HG03175 (cell line): ENCODE measurements at regions not wholly inside any gene's neighbourhood (a gene's known extent, or its start where the extent isn't known, plus 50 kb on each side); places are given as distances from the start of the nearest gene placed in this dataset.

Experiments used
- ATAC-seq: cut with Tn5 transposase; IDR thresholded peaks from one replicate; pipeline ENCODE4 v1.9.1; 2021; ENCODE audit warnings: mild to moderate bottlenecking, moderate library complexity; ENCODE audit not compliant: unreplicated experiment

- ATAC-seq, result no peak
Observed at GRCh38 chr9:89744255-89744648, 139.4 kb downstream of the GADD45G start.

- no peak for ATAC-seq
Observed at GRCh38 chr9:89744730-89745129, 139.9 kb downstream of the GADD45G start.

GRCh38 chr9:89745601-89746376 is 141.0 kb downstream of the GADD45G start:
- no peak for ATAC-seq

GRCh38 chr9:89746385-89747116 is 141.7 kb downstream of the GADD45G start:
- no peak for ATAC-seq

GRCh38 chr9:89747596-89747995 is 142.8 kb downstream of the GADD45G start:
- no peak for ATAC-seq

GRCh38 chr9:89748021-89748670 is 143.3 kb downstream of the GADD45G start:
- ATAC-seq, result no peak

- no peak for ATAC-seq
Observed at GRCh38 chr9:89748831-89749499, 144.2 kb downstream of the GADD45G start.

GRCh38 chr9:89749500-89750116 is 144.8 kb downstream of the GADD45G start:
- ATAC-seq, result no peak

GRCh38 chr9:89750117-89750791 is 145.4 kb downstream of the GADD45G start:
- ATAC-seq, result no peak

- no peak for ATAC-seq
Observed at GRCh38 chr9:89751079-89751825, 146.4 kb downstream of the GADD45G start.

- ATAC-seq, result no peak
Observed at GRCh38 chr9:89752154-89752553, 147.3 kb downstream of the GADD45G start.

- no peak for ATAC-seq
Observed at GRCh38 chr9:89753472-89754055, 148.8 kb downstream of the GADD45G start.

- no peak for ATAC-seq
Observed at GRCh38 chr9:89754193-89754592, 149.4 kb downstream of the GADD45G start.

GRCh38 chr9:89755821-89756220 is 151.0 kb downstream of the GADD45G start:
- no peak for ATAC-seq

- no peak for ATAC-seq
Observed at GRCh38 chr9:89756891-89757537, 152.2 kb downstream of the GADD45G start.

GRCh38 chr9:89757776-89758528 is 153.1 kb downstream of the GADD45G start:
- no peak for ATAC-seq

- no peak for ATAC-seq
Observed at GRCh38 chr9:89759572-89759971, 154.8 kb downstream of the GADD45G start.

GRCh38 chr9:89760123-89760522 is 155.3 kb downstream of the GADD45G start:
- ATAC-seq, result no peak
